ENCODE measurements at regions not wholly inside any gene's neighbourhood (a gene's known extent, or its start where the extent isn't known, plus 50 kb on each side); places are given as distances from the start of the nearest gene placed in this dataset.

- FAIRE-seq (no peak), DNase-seq (ENCODE audit: low read depth) (no peak)
- Histone ChIP-seq H3K36me3 (ENCODE audit: control insufficient read depth, insufficient read depth, low read length) (peaks cover 15% of the 10 kb centered on the region), H3K27me3 (ENCODE audit: control insufficient read depth, insufficient read depth, low read length) (no peaks in the 10 kb centered on the region), H3K4me3 (ENCODE audit: low read depth, low read length) (no peak overlapping the region)
- TF ChIP-seq CTCF (IDR thresholded peaks at IDR 0.05; ENCODE audit: insufficient read depth, low read length, severe bottlenecking): no peak
Measured at GRCh38 chr5:168193493-168194250, 97.8 kb upstream of the WWC1 start.

GRCh38 chr5:168195110-168195509 is 96.3 kb upstream of the WWC1 start:
- H3K27me3 ChIP-seq (ENCODE audit: control insufficient read depth, insufficient read depth, low read length): no peaks in the 10 kb centered on the region
- peaks cover 21% of the 10 kb centered on the region for H3K36me3 ChIP-seq (ENCODE audit: control insufficient read depth, insufficient read depth, low read length)
- no peak for TF ChIP-seq CTCF (IDR thresholded peaks at IDR 0.05; ENCODE audit: insufficient read depth, low read length, severe bottlenecking)
- H3K4me3 ChIP-seq (ENCODE audit: low read depth, low read length): no peak overlapping the region
- DNase-seq (ENCODE audit: low read depth) (no peak), FAIRE-seq (no peak)

GRCh38 chr5:168198359-168198758 is 93.1 kb upstream of the WWC1 start:
- Histone ChIP-seq H3K4me3 (ENCODE audit: low read depth, low read length) (no peak overlapping the region), H3K36me3 (ENCODE audit: control insufficient read depth, insufficient read depth, low read length) (peaks cover 19% of the 10 kb centered on the region), H3K27me3 (ENCODE audit: control insufficient read depth, insufficient read depth, low read length) (no peaks in the 10 kb centered on the region)
- no peak for TF ChIP-seq CTCF (IDR thresholded peaks at IDR 0.05; ENCODE audit: insufficient read depth, low read length, severe bottlenecking)
- FAIRE-seq (no peak), DNase-seq (ENCODE audit: low read depth) (no peak)

- H3K27me3 ChIP-seq (ENCODE audit: control insufficient read depth, insufficient read depth, low read length): no peaks in the 10 kb centered on the region
- no peak overlapping the region for H3K4me3 ChIP-seq (ENCODE audit: low read depth, low read length)
- TF ChIP-seq CTCF (IDR thresholded peaks at IDR 0.05; ENCODE audit: insufficient read depth, low read length, severe bottlenecking): no peak
- DNase-seq (ENCODE audit: low read depth): no peak
- FAIRE-seq: no peak
- peaks cover 25% of the 10 kb centered on the region for H3K36me3 ChIP-seq (ENCODE audit: control insufficient read depth, insufficient read depth, low read length)
Measured at GRCh38 chr5:168202996-168203395, 88.4 kb upstream of the WWC1 start.

GRCh38 chr5:168204165-168204564 is 87.3 kb upstream of the WWC1 start:
- no peaks in the 10 kb centered on the region for H3K27me3 ChIP-seq (ENCODE audit: control insufficient read depth, insufficient read depth, low read length)
- peaks cover 22% of the 10 kb centered on the region for H3K36me3 ChIP-seq (ENCODE audit: control insufficient read depth, insufficient read depth, low read length)
- no peak for TF ChIP-seq CTCF (IDR thresholded peaks at IDR 0.05; ENCODE audit: insufficient read depth, low read length, severe bottlenecking)
- H3K4me3 ChIP-seq (ENCODE audit: low read depth, low read length): no peak overlapping the region
- FAIRE-seq (no peak), DNase-seq (ENCODE audit: low read depth) (no peak)

All from bronchial epithelial cell (primary cell).